Cerebellar nuclear complex (tissue), 1 donor: ENCODE measurements at regions not wholly inside any gene's neighbourhood (a gene's known extent, or its start where the extent isn't known, plus 50 kb on each side); places are given as distances from the start of the nearest gene placed in this dataset.

Experiments
- DNase-seq, 2 experiments: peaks; one replicate each; lab custom pipeline; 2025; lab: John Stamatoyannopoulos, UW

GRCh38 chr4:11487868-11488544 is 59.3 kb upstream of the HS3ST1 start:
- DNase-seq = no peak

GRCh38 chr4:11487139-11487538 is 58.4 kb upstream of the HS3ST1 start:
- DNase-seq = no peak

- DNase-seq = no peak
These were observed 57.2 kb upstream of the HS3ST1 start for GRCh38 chr4:11485926-11486325.

GRCh38 chr4:11484531-11484930 is 55.8 kb upstream of the HS3ST1 start:
- DNase-seq = no peak

GRCh38 chr4:11483046-11483445 is 54.4 kb upstream of the HS3ST1 start:
- no peak for DNase-seq

GRCh38 chr4:11480683-11481082 is 52.0 kb upstream of the HS3ST1 start:
- no peak for DNase-seq
